Renal pelvis (tissue), 1 donor: ENCODE measurements at regions not wholly inside any gene's neighbourhood (a gene's known extent, or its start where the extent isn't known, plus 50 kb on each side); places are given as distances from the start of the nearest gene placed in this dataset.
A peak's percentile ranks its signal among the peaks of the same experiment; 100 is the strongest.

Experiments
- DNase-seq: peaks from one replicate; pipeline ENCODE4 v3.0.0-alpha.2; 2013

GRCh38 chr5:74059706-74060105 lies 433.7 kb downstream of the ARHGEF28 start:
- no peak for DNase-seq

- no peak for DNase-seq
Measured at GRCh38 chr5:74056789-74057164, 430.8 kb downstream of the ARHGEF28 start.

DNA sequence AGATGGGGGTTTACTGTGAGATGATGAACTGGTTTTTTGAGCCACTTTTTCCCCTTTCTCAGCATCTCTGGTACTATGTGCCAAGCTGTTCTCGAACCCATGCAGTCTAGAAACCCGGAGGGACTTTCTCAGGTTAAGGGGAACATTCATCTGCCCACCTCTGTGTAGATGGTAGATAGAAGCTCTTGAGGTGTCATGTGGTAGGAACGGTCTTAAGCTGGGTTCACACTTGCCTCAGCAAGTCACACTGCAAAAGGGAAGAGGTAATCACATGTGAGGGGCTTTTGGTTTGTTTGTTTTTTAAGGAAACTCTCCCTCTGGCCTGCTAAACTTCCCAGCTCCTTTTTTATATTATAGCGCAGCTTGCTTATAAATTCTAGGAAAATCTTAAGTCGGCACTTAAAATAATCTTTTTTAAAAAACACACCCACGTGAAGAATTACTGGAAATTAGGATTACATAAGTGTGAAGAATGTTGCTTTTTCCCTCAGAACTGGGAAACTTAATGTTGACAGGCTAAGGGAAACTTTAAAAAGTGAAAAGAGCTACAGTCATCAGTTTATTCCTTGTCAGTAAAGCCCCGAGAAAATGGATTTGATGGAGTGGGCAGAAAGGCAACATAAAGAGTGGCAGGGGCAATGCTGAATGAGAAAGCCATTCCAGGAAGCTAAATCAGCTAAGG lies 430.3 kb downstream of the ARHGEF28 start:
- no peak for DNase-seq

- no peak for DNase-seq
Measured at GRCh38 chr5:74055486-74056106, 429.6 kb downstream of the ARHGEF28 start.

GRCh38 chr5:74054641-74055421 lies 428.8 kb downstream of the ARHGEF28 start:
- DNase-seq = no peak

DNA sequence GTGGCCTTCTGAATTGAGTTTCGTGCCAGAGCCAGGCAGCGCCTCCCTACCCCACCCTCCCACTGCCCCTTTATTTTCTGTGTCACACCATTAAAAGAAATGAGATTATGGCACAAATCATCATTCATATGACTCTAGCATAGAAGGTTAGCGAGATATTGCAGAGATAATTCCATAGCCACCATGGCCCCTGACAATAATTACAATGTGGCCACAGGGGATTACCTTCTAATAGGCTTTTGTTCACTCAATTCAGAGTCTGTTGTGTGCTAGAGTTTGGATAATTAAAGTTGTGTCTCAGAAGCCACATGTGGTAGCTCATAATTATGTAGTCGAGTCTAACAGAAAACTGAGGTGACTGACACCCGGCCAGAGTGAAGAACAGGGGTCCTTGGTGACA lies 428.1 kb downstream of the ARHGEF28 start:
- DNase-seq = no peak

- DNase-seq = no peak
Measured at GRCh38 chr5:74052441-74053221, 426.6 kb downstream of the ARHGEF28 start.

- DNase-seq = no peak
Measured at GRCh38 chr5:74051076-74051475, 425.1 kb downstream of the ARHGEF28 start.

DNA sequence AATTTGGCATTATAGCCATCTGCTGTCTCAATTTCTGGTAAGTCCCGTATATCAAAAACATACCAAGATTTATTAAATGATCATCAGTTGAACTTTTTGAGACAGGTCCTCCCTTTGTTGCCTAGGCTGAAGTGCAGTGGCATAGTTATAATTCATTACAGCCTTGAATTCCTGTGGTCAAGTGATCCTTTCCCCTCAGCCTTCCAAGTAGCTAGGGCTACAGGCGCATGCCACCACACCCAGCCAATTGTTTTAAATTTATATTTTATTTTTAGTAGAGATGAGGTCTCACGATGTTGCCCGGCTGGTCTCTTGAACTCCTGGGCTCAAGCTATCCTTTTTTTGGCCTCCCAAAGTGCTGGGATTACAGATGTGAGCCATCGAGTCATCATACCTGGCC lies 418.9 kb downstream of the ARHGEF28 start:
- DNase-seq = no peak

GRCh38 chr5:74042959-74043358 lies 417.0 kb downstream of the ARHGEF28 start:
- DNase-seq = no peak

- DNase-seq = no peak
Measured at GRCh38 chr5:74042559-74042958, 416.6 kb downstream of the ARHGEF28 start.

GRCh38 chr5:74041913-74042312 lies 415.9 kb downstream of the ARHGEF28 start:
- no peak for DNase-seq

DNA sequence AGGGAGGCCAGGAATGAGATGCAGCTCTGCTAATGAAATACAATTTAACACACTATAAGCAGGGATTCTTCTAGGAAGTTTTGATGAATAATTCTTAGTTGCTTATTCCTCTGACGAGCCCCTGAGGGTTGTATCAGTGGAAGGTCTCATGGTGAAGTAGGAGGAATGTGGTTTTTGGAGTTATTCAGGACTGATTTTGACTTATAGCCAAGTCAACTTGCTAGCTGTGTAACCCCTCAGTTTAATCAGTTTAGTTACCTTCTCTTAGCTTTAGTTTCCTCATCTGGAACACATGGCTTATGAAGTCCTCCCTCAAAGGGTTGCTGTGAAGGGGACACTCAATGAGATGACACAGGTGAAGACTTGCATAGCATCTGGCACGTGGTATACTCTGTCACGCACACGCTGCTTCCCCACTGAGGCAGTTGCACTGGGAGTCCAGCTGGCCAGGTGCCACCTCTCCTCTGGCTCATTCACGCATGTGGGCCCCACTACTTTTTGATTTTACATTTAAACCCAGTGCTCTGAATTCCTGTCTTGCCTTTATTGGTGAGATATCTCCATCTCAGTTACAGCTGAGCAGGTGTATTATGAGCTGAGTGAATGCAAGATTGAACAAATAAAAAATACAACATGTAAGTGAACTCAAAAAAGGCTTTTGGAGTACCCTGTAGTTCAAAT lies 415.0 kb downstream of the ARHGEF28 start:
- no peak for DNase-seq

DNA sequence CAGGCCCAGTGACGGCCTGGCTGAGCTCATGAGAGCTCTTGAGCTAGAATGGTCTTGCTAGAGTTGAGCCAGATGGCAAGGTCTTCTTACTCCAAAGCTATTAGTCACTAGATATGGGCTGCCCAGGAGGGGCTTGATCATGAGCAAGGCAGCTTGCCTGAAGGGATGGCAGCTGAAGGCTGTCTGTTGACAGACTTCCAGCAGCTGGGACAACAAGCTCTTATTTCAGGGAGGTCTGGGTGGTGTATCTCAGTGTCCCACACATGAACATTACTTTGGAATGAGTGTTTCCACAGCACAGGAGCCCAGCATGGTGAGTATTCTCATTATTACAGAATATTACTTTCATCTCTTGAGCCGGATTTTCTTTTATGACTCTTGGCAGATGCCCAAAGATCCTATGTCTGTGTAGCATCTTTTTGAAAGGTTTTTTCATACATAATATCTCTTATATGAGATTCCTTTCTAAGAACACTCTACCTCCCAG lies 414.1 kb downstream of the ARHGEF28 start:
- DNase-seq = peak; percentile 72

- no peak for DNase-seq
Measured at GRCh38 chr5:74037321-74037720, 411.3 kb downstream of the ARHGEF28 start.

GRCh38 chr5:74035521-74035937 lies 409.5 kb downstream of the ARHGEF28 start:
- peak; percentile 69 for DNase-seq

GRCh38 chr5:74034733-74035132 lies 408.7 kb downstream of the ARHGEF28 start:
- DNase-seq = no peak

GRCh38 chr5:74032617-74033016 lies 406.6 kb downstream of the ARHGEF28 start:
- no peak for DNase-seq

GRCh38 chr5:74031536-74031935 lies 405.5 kb downstream of the ARHGEF28 start:
- DNase-seq = no peak

- no peak for DNase-seq
Measured at GRCh38 chr5:74030821-74031220, 404.8 kb downstream of the ARHGEF28 start.

DNA sequence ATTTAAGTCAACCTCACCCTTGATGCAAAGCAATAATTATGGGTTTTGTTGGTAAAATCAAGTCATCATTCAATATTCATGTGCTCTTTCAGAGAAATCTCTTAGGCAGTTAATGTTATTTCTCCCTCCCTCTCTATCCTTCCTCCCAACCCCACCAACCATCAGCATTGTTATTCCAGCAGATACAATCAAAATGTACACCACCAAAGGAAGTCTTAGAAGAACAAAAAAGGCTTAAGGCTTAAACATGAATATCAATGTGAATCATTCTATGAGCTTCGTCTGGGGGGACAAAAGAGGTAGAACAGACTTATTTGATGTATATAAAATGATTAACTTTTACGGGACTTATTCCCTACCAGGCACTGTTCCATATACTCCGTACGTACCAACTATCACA lies 404.4 kb downstream of the ARHGEF28 start:
- DNase-seq = no peak

- DNase-seq = no peak
Measured at GRCh38 chr5:74028976-74029375, 403.0 kb downstream of the ARHGEF28 start.
